WTC11 (cell line): ENCODE measurements at regions not wholly inside any gene's neighbourhood (a gene's known extent, or its start where the extent isn't known, plus 50 kb on each side); places are given as distances from the start of the nearest gene placed in this dataset.

Experiments used
- ATAC-seq: fragments of 200-7000 bp; cut with Tn5 transposase; 2 replicates; pipeline ENCODE4 v1.10.0; 2021; ENCODE audit warnings: mild to moderate bottlenecking, moderate library complexity
- CTCF ChIA-PET: fragments of 300-600 bp; sonication (Branson Sonifier 250); formaldehyde crosslinking; loops from one replicate; lab custom pipeline; 2021; ENCODE audit warnings: antibody characterized with exemption; lab: Charles Lee
- POLR2A ChIA-PET: fragments of 350-600 bp; sonication (Branson Sonifier 250); formaldehyde crosslinking; loops from one replicate; lab custom pipeline; 2021; ENCODE audit warnings: antibody characterized with exemption; lab: Charles Lee
- DNase-seq: peaks from one replicate; pipeline ENCODE4 v3.0.0; 2021; ENCODE audit warnings: low spot score
- H3K27ac Mint-ChIP-seq: 2 replicates; pipeline ENCODE4 v1.8.0; 2021; ENCODE audit warnings: mixed read lengths
- H3K27me3 Mint-ChIP-seq: 2 replicates; pipeline ENCODE4 v1.8.0; 2021; ENCODE audit warnings: low read depth, mild to moderate bottlenecking, moderate library complexity, mixed read lengths
- H3K36me3 Mint-ChIP-seq: 2 replicates; pipeline ENCODE4 v1.8.0; 2021; ENCODE audit warnings: mixed read lengths
- H3K4me1 Mint-ChIP-seq: 2 replicates; pipeline ENCODE4 v1.8.0; 2022; ENCODE audit warnings: mixed read lengths
- H3K4me3 Mint-ChIP-seq: 2 replicates; pipeline ENCODE4 v1.8.0; 2021; ENCODE audit warnings: mild to moderate bottlenecking, moderate library complexity, mixed read lengths
- H3K9me3 Mint-ChIP-seq: 2 replicates; pipeline ENCODE4 v1.8.0; 2021; ENCODE audit warnings: mixed read lengths
- AR ChIP-seq: fragments of 250-450 bp; sonication (Bioruptor Pico); IDR thresholded peaks from 2 replicates; pipeline ENCODE4 v1.9.0; 2021; ENCODE audit warnings: mild to moderate bottlenecking
- ARID4B ChIP-seq: sonication (generic); formaldehyde crosslinking; IDR thresholded peaks from 2 replicates; pipeline ENCODE4 v1.8.0; 2023; ENCODE audit warnings: missing genetic modification reagents, mild to moderate bottlenecking, borderline replicate concordance
- E2F1 ChIP-seq: sonication (generic); formaldehyde crosslinking; IDR thresholded peaks from 2 replicates; pipeline ENCODE4 v1.8.0; 2022; ENCODE audit warnings: mild to moderate bottlenecking, missing genetic modification reagents
- E2F5 ChIP-seq: sonication (generic); formaldehyde crosslinking; IDR thresholded peaks from 2 replicates; pipeline ENCODE4 v1.8.1; 2022; ENCODE audit warnings: mild to moderate bottlenecking, moderate library complexity, missing genetic modification reagents
- MLX ChIP-seq: sonication (generic); formaldehyde crosslinking; IDR thresholded peaks from 2 replicates; pipeline ENCODE4 v1.8.1; 2023; ENCODE audit warnings: mild to moderate bottlenecking, missing genetic modification reagents, moderate library complexity
- NFATC4 ChIP-seq: fragments of 250-450 bp; sonication (Bioruptor Pico); IDR thresholded peaks from 2 replicates; pipeline ENCODE4 v1.9.0; 2021; ENCODE audit warnings: mild to moderate bottlenecking
- PREB ChIP-seq: sonication (generic); formaldehyde crosslinking; IDR thresholded peaks from 2 replicates; pipeline ENCODE4 v1.8.1; 2022; ENCODE audit warnings: mild to moderate bottlenecking, missing genetic modification reagents, moderate library complexity, borderline replicate concordance
- RELA ChIP-seq: sonication (generic); formaldehyde crosslinking; IDR thresholded peaks from 2 replicates; pipeline ENCODE4 v1.8.1; 2022; ENCODE audit warnings: missing genetic modification reagents, mild to moderate bottlenecking, borderline replicate concordance
- SMAD4 ChIP-seq: sonication (generic); formaldehyde crosslinking; IDR thresholded peaks from 2 replicates; pipeline ENCODE4 v1.8.0; 2022; ENCODE audit warnings: mild to moderate bottlenecking, missing genetic modification reagents
- TCF7 ChIP-seq: sonication (generic); formaldehyde crosslinking; IDR thresholded peaks from 2 replicates; pipeline ENCODE4 v1.8.0; 2022; ENCODE audit warnings: mild to moderate bottlenecking, low read depth, missing genetic modification reagents, moderate library complexity
- ZNF281 ChIP-seq: sonication (generic); formaldehyde crosslinking; IDR thresholded peaks from 2 replicates; pipeline ENCODE4 v1.8.0; 2023; ENCODE audit warnings: mild to moderate bottlenecking, missing genetic modification reagents
- ZSCAN18 ChIP-seq: fragments of 250-450 bp; sonication (Bioruptor Pico); IDR thresholded peaks from 2 replicates; pipeline ENCODE4 v2.1.2; 2022; ENCODE audit warnings: mild to moderate bottlenecking, moderate library complexity

GRCh38 chr4:81606166-81606565 lies 134.5 kb upstream of the RASGEF1B start (continued):
- TF ChIP-seq ARID4B (CRISPR knock-in tag) (no peak), PREB (CRISPR knock-in tag) (no peak), ZNF281 (CRISPR knock-in tag) (no peak), AR (CRISPR knock-in tag) (no peak), MLX (no peak)

- POLR2A ChIA-PET: no interaction called here
- H3K27ac Mint-ChIP-seq: no peak overlapping the region
- ATAC-seq: no peak
- H3K27me3 Mint-ChIP-seq: peaks cover 10% of the 10 kb centered on the region
- peaks cover 37% of the 10 kb centered on the region for H3K4me1 Mint-ChIP-seq
- H3K4me3 Mint-ChIP-seq: no peak overlapping the region
- CTCF ChIA-PET: no interaction called here
- no peak for DNase-seq
- H3K9me3 Mint-ChIP-seq: peaks cover 7% of the 10 kb centered on the region; the same call in 1 of the 2 replicates
- no peaks in the 10 kb centered on the region for H3K36me3 Mint-ChIP-seq
- TF ChIP-seq ZSCAN18 (CRISPR knock-in tag) (no peak), RELA (CRISPR knock-in tag) (no peak), NFATC4 (no peak), E2F1 (no peak), AR (CRISPR knock-in tag) (no peak), SMAD4 (CRISPR knock-in tag) (no peak), TCF7 (CRISPR knock-in tag) (no peak), E2F5 (CRISPR knock-in tag) (no peak)
These were observed 133.6 kb upstream of the RASGEF1B start for GRCh38 chr4:81605271-81605670.
